HG03565 (cell line): ENCODE measurements at regions not wholly inside any gene's neighbourhood (a gene's known extent, or its start where the extent isn't known, plus 50 kb on each side); places are given as distances from the start of the nearest gene placed in this dataset.
"Not testable (repeated sequence)": the region's sequence is repeated elsewhere in the genome, so short reads cannot be mapped to it uniquely, and the experiment has no call there.

Experiments
- ATAC-seq: cut with Tn5 transposase; IDR thresholded peaks from one replicate; pipeline ENCODE4 v1.9.1; 2021; ENCODE audit warnings: mild to moderate bottlenecking, moderate library complexity; ENCODE audit not compliant: unreplicated experiment

DNA sequence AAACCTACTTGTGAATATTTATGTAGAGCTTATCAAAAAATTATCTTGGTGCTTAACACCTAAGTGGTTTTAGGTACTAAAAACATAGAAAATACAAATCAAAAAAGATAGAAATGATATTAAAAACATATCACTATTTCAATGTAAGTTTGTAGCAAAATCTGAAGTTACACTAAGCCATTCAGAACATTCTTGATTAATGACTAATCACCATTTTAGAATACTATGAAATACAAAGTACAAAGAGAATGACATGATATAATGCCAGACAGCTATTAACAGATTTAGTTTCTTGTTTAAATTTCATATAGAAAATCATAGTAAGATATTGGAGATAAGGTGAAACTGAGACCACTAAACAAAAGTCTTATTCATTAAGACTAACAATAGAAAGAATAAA is 169.7 kb upstream of the AGTR1 start:
- no peak for ATAC-seq

DNA sequence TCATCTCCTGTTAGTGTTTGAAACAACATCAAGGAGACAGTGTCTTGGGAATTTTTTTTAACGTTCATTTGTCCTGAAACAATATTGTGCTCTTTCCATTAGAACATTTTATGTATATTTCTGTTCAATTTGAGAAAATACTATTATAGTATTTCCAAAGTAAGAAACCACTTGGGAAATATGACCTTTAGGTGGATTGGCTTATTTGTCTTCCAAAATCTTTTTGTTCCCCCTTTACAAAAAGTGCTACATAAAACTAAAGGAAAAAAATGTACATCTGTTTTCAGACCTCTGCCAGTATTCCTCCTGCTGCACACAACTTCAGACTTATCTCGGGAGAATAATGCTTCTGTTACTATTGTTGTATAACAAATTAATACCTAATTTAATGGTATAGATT is 165.9 kb upstream of the AGTR1 start:
- no peak for ATAC-seq

DNA sequence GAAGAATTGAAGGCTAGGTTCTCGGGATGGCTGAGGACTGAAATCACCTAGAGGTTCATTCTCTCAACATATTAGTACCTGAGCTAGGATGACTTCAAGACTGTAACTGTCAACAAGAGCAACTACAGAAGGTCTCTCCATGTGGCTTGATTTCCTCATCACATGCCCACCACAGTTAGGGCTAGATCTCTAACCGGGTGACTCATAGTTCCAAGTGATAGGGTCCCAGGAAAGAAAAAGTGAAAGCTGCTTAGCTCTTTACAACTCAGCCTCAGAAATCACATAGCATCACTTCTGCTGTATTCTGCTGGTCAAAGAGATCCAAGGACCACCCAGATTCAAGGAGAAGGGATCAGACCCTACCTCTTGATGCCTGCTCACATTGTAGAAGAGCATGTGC is 165.4 kb upstream of the AGTR1 start:
- ATAC-seq: no peak

DNA sequence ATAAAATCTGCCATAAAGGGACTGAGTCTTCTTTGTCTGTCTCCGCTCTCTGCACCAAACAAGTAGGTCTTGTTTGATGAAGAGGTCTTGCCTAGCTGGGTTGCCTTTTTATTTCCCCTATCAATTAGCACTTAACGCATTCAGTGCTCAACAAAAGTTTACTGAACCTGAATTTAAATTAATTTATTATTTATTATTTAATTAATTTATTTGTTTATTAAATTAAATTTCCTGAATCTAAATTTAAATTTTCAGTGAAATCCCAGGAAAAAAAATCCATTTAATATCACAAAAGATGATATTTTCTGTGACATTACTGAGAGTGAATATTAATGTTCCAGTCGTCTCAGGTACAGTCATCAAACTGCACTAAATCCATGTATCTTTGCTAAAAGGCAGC is 164.9 kb upstream of the AGTR1 start:
- ATAC-seq: no peak

DNA sequence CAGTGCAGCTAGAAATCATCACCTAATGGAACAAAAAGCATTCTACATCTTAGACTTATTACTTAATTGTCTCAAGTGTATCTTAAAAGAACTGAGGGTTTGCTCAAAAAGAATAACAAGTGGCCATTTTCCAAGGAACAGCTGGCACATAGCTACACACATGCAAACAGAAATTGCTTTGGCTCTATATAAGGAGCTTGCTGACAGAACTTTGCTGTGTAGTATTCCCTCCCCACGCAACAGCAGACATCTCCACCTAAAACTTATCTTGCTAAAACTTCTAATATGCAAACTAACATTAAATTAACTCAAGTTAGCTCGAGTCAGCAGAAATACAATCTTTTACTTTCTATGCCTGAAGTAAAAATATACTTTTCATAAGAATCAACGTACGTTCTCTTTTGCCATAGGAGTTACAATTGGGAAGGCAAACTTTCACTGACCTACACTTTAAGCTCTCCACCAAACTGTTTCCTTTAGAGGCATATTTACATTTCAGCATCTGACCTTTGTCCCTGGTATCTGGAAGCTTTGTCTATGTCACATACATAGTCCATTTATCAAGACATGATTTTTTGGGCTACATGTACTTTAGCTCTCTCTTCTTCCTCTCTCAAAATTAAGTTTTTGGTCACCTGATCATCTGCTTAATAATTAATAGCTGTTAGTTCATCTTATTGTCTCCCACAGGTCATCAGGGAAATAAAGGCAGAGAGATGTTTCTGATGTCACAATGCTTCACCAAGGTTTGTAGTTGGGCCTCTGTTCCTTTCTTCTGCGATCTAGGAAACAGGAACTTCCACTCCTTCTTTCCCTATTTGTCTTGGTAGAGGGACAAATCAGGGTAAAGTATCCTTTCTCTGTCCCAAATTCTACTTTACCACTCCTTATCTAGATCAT is 163.4 kb upstream of the AGTR1 start:
- ATAC-seq: no peak

DNA sequence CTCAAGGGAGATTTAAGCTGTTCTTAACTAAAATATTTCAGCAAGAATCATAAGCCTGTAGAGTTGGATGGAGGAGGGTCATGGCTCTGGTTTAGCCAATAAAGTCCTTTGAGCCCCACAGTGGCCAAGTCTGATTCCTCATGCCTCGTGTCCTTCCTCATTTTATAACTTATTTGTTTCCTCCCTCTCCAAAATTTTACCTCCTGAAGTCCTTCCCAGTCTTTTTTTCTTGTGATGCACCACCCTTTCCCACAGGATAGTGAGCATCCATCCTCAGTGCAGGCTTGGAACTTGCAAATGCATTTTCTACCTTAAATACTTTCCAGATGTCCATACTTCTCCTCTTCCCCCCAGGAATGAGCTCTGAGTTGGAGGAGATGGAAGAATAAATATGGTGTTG is 162.7 kb upstream of the AGTR1 start:
- ATAC-seq: no peak

DNA sequence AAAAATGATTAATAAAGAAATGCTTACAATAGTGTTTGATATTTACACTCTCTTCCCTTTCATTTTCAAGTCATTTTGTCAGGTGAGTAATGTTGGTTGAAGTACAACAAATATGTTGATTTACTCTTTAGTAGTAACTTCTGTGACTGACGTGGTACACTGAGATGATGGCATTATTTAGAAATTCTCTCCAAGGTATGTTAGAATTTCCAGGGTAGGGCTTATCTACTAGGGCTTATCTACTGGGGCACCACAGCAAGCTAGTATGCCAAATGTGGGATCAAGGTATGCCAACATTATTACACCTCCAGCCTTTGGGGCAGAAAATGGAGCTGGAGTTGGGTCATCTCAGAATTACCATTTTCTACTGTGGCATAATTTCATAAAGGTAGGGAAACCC is 157.4 kb upstream of the AGTR1 start:
- no peak for ATAC-seq

DNA sequence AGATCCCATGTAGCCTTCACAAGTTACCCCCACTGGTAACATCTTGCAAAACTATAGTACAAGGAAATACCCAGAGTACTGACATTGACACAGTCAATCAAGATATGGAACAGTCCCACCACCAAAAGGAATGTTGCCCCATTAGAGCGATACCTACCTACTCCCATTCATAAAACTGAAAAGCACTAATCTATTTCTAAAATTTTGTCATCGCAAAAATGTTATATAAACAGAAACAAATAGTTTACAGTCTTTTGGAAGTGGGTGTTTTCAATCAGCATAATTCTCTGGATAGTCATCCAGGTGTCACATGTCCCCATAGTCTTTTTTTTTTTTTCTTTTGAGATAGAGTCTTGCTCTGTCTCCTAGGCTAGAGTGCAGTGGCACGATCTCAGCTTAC is 156.9 kb upstream of the AGTR1 start:
- ATAC-seq: no peak

DNA sequence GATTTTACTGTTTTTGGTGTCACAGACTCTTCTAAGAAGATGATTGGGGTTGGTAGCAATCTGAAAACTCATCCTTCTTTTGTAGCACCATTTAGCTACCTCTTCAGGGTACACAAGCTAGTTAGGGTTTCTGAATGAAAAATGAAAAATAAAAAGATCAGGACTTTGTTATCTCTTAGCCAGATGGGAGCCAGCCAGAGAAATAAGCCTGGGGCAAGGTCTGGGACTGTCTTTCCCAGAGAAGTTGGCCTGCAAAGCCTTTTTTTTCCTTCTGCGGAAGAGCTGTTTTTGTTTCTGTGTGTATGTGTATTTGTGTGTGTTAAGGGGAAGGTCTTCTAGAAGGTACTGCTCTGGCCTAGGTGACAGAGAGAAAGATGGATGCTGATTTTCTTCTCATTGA is 150.7 kb upstream of the AGTR1 start:
- ATAC-seq: no peak

DNA sequence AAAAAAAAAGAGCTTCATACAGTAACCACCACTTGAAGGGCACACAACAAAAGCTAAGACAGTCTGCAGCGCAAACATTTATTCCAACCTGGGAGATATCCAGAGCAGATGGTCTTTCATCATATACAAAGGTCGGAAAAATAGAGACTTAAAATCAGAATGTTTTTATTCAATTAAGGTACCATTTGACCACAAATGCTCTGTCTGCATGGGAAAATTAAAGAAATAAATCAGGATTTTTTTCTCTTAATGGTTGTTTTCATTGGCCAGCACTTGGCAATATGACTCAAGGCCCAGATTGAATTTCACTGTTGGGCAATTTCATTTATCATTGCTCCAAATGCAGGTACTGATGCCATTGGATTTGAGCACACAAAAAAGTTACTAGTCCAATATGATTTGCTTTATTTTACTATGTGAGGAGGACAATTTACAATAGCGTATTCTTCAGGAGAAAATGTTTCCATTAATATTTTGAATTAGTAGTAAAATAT is 145.9 kb upstream of the AGTR1 start:
- no peak for ATAC-seq

DNA sequence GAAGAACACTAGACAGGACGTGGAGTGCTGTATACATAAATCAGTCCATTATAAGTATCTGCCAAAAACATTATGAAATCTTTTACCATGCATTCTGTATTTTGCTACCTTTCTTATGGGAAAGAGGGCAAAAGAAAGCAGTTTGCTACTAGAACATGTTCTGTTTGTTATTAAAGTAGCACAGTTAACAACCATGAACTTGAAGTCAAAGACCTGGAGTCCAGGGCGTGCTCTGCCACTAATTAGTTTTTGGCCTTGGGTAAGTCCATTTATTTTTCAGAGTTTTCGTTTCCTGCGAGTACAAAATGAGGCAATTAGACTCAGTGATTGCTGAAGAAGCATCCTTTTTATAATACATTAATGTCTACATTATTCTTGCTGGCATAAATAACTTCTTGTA is 143.3 kb upstream of the AGTR1 start:
- no peak for ATAC-seq

DNA sequence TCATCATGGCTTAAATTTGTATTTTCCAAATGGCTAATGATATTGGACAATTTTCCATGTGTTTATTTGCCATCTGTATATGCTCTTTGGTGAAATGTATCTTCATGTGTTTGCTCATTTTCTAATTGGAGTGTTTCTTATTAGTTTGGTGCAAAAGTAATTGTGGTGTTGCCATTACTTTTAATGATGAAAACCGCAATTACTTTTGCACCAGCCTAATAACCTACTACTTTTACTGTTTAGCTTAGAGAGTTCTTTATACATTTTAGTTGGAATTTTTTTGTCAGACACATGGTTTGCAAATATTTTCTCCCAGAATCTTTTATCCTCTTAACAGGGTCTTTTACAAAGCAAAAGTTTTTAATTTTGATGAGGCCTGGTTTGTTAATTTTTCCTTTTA is 141.0 kb upstream of the AGTR1 start:
- no peak for ATAC-seq

DNA sequence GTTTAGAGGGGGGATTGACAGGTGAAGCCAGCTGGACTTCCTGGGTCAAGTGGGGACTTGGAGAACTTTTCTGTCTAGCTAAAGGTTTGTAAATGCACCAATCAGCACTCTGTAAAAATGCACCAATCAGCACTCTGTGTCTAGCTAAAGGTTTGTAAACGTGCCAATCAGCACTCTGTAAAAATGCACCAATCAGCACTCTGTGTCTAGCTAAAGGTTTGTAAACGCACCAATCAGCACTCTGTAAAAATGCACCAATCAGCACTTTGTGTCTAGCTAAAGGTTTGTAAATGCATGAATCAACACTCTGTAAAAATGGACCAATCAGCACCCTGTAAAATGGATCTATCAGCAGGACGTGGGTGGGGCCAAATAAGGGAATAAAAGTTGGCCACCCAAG is 120.1 kb upstream of the AGTR1 start:
- not testable (repeated sequence) for ATAC-seq

DNA sequence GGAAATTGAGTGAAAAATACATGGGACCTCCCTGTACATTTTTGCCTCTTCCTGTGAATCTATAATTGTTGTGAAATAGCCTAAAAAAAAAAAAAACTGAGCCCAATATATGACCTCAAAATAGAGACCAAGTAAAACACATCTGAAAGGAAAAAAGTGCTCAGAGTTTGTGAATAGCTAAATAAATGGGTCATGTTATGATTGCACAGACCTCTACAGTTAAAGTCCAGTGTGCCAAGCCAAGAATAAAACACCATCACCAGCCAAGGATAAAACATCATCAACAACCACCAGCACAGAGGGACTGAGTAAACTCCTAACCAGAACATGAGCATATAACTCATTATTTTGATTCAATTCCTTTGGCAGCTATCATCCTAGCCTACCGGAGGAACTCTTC is 115.6 kb upstream of the AGTR1 start:
- ATAC-seq: no peak

DNA sequence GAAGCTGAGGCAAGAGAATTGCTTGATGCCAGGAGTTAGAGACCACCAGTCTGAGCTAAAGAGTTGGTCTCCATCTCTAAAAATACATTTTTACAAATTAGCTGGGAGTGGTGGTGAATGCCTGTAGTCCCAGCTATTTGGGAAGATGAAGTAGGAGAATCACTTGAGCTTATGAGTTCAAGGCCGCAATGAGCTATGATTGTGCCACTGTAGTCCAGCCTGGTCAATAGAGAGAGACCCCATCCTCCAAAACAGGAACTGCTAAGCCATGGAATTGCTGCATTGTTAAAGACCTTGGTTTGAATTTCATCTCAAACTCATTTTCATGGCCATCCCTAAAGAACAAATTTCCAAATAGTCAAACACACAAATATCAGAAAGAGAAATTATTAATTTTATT is 113.9 kb upstream of the AGTR1 start:
- ATAC-seq: no peak

DNA sequence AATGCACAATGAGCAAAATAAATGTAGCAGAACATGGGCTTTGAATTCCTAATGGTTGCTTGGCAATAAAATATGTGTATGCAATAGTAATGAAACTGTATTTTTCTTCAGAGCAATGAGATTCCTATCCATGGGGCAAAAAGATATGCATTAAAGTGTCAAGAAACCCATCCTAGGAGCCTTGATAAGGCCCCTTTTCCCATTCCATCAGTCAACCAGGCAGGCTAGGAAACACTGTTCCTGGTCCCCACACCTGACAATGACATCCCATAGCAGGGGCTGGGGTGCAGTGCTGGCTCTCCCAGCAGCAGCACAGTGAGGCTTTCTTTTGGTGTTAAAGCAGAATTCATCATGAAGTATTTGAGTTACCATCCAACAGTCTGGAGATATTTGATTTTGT is 113.3 kb upstream of the AGTR1 start:
- ATAC-seq: no peak

DNA sequence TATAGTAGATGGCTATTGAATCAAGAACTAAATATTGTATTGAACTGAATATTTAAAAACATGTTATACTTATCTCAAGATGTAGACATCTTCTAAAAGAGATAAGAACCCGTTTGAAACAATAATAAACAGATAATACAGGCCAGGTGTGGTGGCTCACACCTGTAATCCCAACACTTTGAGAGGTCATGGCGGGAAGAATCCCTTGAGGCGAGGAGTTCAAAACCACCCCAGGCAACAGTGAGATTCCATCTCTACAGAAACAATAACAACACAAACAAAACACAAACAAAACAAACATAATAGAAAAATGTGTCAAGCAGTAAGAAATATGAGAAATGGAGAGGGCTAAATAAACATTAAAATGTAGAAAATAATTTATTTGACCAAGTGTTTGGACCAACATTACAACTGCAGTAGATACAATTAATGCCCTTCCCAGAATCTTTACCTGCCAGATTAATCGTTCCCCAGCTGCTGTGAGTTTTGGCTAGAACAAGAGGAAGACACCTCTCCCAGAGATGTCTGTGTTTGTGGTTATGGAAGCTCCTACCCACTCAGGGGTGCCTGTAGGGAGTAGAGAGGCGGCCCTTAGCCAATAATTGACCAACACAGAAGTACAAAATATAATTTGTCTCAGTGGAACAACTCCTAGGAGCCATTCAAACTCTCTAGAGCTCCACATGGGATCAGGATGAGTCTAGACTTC is 111.9 kb upstream of the AGTR1 start:
- no peak for ATAC-seq

DNA sequence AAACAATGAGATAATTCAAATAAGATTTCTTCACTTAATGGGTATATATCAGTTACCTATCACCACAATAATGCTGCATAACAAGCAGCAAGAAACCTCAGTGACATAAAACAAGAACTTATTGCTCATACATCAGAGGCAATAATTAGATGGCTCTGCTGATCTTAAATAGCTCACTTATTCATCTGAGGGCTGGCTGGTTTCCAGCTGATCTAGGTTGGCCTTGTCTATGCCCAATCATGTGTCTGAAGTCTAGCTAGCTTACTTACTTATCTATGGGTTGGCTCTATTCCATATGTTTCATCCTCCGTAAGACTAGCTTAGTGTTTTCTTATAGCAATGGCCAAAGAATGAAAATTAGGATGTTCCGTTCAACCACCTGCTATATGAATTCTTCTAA is 109.4 kb upstream of the AGTR1 start:
- no peak for ATAC-seq

DNA sequence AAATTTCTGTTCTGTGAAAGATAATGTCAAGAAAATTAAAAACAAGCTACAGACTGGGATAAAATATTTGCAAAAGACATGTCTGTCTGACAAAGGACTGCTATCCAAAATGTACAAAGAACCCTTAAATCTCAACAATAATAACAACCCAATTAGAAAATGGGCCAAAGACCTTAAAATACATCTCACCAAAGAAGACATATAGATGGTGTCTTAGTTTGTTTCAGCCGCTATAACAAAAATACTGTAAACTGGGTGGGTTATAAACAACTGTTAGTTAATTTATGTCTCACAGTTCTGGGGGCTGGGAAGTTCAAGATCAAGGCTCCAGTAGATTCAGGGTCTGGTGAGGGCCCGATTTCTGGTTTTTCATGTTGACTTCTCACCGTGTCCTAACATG is 106.2 kb upstream of the AGTR1 start:
- ATAC-seq: no peak

DNA sequence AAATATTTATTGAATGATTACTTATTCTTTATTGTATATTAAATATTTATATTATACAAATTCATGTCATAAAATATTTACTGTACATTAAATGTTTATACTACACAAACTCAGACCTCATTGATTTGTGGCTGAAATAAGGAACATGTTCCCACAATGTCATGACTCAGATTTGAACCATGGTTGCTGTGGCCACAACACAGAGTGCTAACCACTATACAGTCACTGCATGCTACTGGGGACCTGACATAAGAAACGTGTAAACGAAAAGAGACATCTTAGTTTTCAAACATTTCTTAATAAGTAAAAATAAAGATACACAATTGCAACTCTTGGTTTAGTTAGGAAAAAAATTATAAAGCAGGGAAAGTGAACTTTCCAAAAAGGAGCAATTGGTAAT is 99.1 kb upstream of the AGTR1 start:
- no peak for ATAC-seq

DNA sequence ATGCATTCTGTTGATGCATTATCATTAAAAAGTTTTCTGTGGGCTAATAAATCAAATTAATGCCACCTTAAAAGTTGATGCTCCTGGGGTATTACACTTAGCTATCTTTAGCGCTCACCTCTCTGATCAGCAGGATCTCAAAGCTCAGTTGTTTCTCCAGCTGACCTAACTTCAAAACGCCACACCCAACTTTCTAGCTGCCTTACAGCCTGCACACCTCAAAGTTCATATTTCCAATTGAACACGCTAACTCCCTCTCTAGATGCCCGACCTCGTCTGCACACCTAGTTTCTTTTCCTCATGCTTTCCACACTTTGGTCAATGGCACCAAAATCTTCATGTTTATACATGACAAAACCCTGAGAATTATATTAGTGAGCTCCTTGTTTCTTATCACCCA is 98.2 kb upstream of the AGTR1 start:
- ATAC-seq: no peak

DNA sequence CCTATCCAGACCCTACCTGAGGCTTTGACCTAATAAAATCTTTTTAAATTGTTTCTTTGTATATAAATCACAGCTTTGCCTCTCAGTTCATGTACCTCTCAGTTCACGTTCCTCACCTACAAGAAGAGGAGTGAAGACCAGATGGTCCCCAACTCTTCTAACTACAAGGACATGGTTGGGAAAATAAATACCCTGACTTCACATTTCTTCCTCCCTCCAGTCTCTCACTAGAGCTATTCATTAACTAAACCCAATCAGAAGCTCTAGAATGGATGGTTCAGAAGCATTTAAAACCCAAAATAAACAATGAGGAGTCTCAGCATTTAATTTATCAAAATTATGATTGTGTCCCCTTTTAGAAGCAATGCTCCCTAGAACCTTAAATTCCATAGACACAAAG is 97.3 kb upstream of the AGTR1 start:
- ATAC-seq: no peak
